ENCODE measurements at regions not wholly inside any gene's neighbourhood (a gene's known extent, or its start where the extent isn't known, plus 50 kb on each side); places are given as distances from the start of the nearest gene placed in this dataset.

- H3K4me2 ChIP-seq (replicated peaks; ENCODE audit: extremely low read depth, low read length, poor library complexity, severe bottlenecking): no peak overlapping the region
- WGBS (ENCODE audit: insufficient coverage): no CpG with 5 or more reads among the region's 2 CpGs
- Mint-ChIP-seq H3K4me1 (no peaks in the 10 kb centered on the region), H3K27ac (no peak overlapping the region), H3K36me3 (no peaks in the 10 kb centered on the region), H3K27me3 (ENCODE audit: low read depth in 3 of 3) (no peaks in the 10 kb centered on the region), H3K9me3 (peaks cover 0 to 9% (median 3%) of the 10 kb centered on the region in 7 donors), H3K4me3 (no peak overlapping the region)
- no peaks in the 10 kb centered on the region for H3K27me3 ChIP-seq (ENCODE audit: control insufficient read depth in 2 of 2, insufficient read depth in 2 of 2, low read length in 2 of 2)
- no peaks in the 10 kb centered on the region for H3K4me1 ChIP-seq (ENCODE audit: control insufficient read depth in 1 of 2, insufficient read depth in 2 of 2, low read length in 2 of 2)
- H3K4me3 ChIP-seq (replicated peaks in 1 of 3; ENCODE audit: low read depth in 2 of 3, low read length in 3 of 3): no peak overlapping the region
- intact Hi-C loops (cut with micrococcal nuclease): no loop called here
- H3K79me2 ChIP-seq (ENCODE audit: insufficient read depth, low read length): no peaks in the 10 kb centered on the region
- H3K36me3 ChIP-seq (replicated peaks in 1 of 2; ENCODE audit: control insufficient read depth in 1 of 2, insufficient read depth in 2 of 2, low read length in 2 of 2): no peaks in the 10 kb centered on the region
- no peak overlapping the region for H2AFZ ChIP-seq (ENCODE audit: insufficient read depth, low read depth, low read length, poor library complexity, severe bottlenecking)
- H4K20me1 ChIP-seq (ENCODE audit: insufficient read depth, low read length): no peaks in the 10 kb centered on the region
- H3K9me3 ChIP-seq (replicated peaks in 1 of 2; ENCODE audit: control insufficient read depth in 1 of 2, insufficient read depth in 1 of 2, low read length in 2 of 2): peaks cover 0 to 4% of the 10 kb centered on the region in 2 donors
- no peak for DNase-seq
- H3K27ac ChIP-seq (ENCODE audit: low read depth in 1 of 2, low read length in 2 of 2): no peak overlapping the region
- no peak for TF ChIP-seq CTCF (IDR thresholded peaks at IDR 0.05)
- H3K9ac ChIP-seq (ENCODE audit: insufficient read depth, low read length, poor library complexity, severe bottlenecking): no peak overlapping the region
Measured at GRCh38 chr4:19386786-19387185, 864.9 kb upstream of the SLIT2 start.

GRCh38 chr4:19382993-19383756 lies 868.5 kb upstream of the SLIT2 start:
- Mint-ChIP-seq H3K27ac (no peak overlapping the region), H3K36me3 (no peaks in the 10 kb centered on the region), H3K9me3 (peaks cover 0 to 7% (median 2%) of the 10 kb centered on the region in 7 donors), H3K4me3 (no peak overlapping the region), H3K4me1 (no peaks in the 10 kb centered on the region), H3K27me3 (ENCODE audit: low read depth in 3 of 3) (no peaks in the 10 kb centered on the region)
- Histone ChIP-seq H3K27me3 (ENCODE audit: control insufficient read depth in 2 of 2, insufficient read depth in 2 of 2, low read length in 2 of 2) (no peaks in the 10 kb centered on the region), H3K27ac (ENCODE audit: low read depth in 1 of 2, low read length in 2 of 2) (no peak overlapping the region), H3K4me3 (replicated peaks in 1 of 3; ENCODE audit: low read depth in 2 of 3, low read length in 3 of 3) (no peak overlapping the region), H3K4me1 (ENCODE audit: control insufficient read depth in 1 of 2, insufficient read depth in 2 of 2, low read length in 2 of 2) (no peaks in the 10 kb centered on the region), H3K4me2 (replicated peaks; ENCODE audit: extremely low read depth, low read length, poor library complexity, severe bottlenecking) (no peak overlapping the region), H3K36me3 (replicated peaks in 1 of 2; ENCODE audit: control insufficient read depth in 1 of 2, insufficient read depth in 2 of 2, low read length in 2 of 2) (no peaks in the 10 kb centered on the region), H3K79me2 (ENCODE audit: insufficient read depth, low read length) (no peaks in the 10 kb centered on the region), H2AFZ (ENCODE audit: insufficient read depth, low read depth, low read length, poor library complexity, severe bottlenecking) (no peak overlapping the region), H3K9me3 (replicated peaks in 1 of 2; ENCODE audit: control insufficient read depth in 1 of 2, insufficient read depth in 1 of 2, low read length in 2 of 2) (peaks cover 0 to 4% of the 10 kb centered on the region in 2 donors), H4K20me1 (ENCODE audit: insufficient read depth, low read length) (no peaks in the 10 kb centered on the region), H3K9ac (ENCODE audit: insufficient read depth, low read length, poor library complexity, severe bottlenecking) (no peak overlapping the region)
- 100% methylated on average over 1 of the region's 6 CpGs for WGBS (ENCODE audit: insufficient coverage)
- DNase-seq: no peak
- TF ChIP-seq CTCF (IDR thresholded peaks at IDR 0.05): no peak
- intact Hi-C loops (cut with micrococcal nuclease): no loop called here
